Smooth muscle cell of the brain vasculature (primary cell): ENCODE measurements at regions not wholly inside any gene's neighbourhood (a gene's known extent, or its start where the extent isn't known, plus 50 kb on each side); places are given as distances from the start of the nearest gene placed in this dataset.

ENCODE experiments used
- DNase-seq: peaks from one replicate; pipeline ENCODE4 v3.0.0-alpha.2; 2012; ENCODE audit warnings: low read depth, low spot score

DNA sequence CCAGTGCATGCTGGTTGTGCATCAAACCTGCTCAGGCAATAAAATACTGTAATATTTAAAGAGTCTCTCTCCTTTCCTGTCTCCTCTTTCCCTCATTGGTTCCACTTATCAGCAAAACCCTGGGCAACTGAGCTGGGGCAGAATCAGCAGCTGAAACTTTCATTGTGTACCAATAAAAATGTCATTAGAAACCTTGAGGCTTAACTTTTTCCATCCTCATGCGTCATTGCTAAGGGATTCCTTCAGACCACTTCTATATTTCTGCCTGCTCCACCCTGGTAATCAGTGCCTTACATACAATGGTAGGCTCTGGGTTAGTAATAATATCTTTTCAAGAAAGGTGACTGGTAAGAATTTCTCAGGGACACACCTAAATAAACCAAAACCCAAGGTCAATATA is 880.3 kb downstream of the RPA4 start:
- DNase-seq = no peak

DNA sequence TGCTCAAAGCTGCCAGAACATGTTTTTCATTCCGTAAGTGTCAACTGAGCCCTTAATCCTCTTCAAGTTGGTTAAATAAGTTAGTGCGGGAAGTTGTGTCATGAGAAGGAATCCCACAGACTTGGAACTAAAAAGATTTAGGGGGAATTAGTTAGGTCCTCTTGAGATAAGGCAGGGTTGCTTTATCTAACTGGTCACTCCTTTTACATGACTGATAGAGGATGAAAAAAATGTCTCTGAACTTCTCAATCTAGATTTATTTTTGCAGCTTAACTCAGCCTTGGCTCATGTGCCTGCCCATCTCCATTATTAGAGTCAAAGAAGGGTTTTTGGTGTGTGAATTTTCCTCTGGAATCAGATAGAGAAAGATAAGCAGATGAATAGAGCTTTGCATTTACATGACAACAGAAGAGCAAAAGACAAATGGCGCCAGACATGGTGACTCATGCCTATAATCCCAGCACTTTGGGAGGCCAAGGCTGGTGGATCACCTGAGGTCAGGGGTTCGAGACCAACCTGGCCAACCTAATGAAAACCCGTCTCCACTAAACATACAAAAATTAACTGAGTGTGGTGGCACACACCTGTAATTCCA is 882.9 kb downstream of the RPA4 start:
- DNase-seq = no peak

DNA sequence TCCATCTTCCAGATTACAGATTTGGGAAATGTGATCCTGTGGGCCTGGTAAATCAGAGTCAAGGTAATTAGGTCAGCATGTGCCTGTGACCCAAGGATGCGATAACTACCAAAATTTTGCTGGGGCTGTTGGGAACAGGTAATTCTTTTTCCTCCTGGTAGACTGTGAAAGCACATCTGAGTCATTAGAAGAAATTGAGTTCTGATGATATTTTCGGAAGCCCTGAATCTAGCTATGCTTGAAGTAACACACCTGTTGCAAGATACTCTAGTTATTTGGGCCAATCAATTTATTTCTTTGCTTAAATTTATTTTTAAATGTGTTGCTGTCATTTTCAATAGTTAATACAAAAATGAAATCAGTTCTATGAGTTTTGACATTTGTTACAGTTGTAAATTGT is 903.6 kb downstream of the RPA4 start:
- DNase-seq = no peak

DNA sequence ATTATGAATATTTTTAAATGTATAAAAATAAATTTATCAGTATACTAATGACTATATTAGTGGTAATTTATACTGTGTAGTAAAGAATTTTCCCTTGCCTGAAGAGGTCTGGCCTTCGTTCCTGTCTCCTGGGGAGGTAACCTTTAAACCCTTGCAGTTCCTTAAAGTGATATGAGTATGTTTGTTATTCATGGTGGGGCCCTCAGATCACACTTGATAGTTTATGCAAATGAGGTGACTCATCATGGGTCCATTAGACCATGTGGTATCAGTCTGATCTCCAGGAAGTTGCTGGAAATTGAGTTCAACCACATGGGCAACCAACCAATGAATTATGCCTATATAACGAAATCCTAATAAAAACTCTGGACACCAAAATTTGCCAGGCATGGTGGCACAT is 904.1 kb downstream of the RPA4 start:
- DNase-seq = no peak

DNA sequence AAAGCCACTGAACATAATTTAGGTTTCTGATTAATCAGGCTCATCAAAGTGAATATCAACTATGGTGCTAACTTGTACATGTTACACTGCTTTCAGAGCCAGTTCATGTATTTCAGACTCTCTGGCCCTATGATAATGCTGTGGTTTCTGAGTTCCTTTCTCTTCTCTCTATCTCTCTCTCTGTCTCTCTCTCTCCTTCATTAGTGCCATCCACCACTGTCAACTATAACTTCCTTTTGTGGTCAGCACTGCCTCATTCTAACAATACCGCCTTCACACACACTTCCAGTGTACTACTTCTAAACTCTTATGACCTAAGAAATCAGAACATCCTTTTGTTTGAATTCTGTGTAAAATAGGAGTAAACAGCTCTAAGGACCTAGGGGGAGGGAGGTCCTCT is 907.1 kb downstream of the RPA4 start:
- DNase-seq = no peak

DNA sequence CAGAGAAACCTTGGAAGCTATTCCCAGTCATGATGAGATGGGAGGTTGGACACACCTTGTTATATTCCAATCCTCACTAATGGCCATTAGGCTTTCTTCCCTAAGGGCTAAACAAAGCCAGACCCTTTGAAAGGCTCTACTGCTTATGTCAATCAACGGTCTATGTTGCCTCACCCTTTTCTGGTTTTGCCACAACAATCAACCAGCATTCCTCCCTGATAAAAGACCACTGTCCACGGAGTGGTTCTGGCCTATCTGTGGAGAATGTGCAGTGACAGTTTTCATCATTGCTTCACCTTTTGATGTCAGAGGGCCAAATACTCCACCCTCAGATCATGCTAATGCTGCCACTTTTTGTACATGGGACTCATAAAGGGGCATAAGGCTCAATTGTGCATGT is 913.4 kb downstream of the RPA4 start:
- DNase-seq = no peak

DNA sequence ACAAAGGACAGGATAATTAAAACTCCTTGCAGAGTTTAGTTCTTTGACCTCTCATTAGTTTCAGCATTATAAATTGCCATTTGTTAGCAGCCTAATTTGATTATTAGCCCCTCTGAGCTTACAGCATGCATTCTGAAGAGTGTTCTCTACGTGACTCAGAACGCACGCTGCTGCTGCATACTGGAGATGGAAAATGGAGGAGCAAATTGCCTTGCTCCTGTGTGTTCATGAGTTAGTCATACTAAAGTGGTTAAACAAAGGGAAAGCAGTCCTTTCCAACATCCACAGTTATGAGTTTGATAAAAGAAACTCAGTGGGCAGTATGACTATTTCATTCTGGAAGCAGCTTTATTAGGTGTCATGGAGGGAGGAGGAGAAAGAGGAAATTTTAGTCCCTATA is 922.5 kb downstream of the RPA4 start:
- DNase-seq = no peak

DNA sequence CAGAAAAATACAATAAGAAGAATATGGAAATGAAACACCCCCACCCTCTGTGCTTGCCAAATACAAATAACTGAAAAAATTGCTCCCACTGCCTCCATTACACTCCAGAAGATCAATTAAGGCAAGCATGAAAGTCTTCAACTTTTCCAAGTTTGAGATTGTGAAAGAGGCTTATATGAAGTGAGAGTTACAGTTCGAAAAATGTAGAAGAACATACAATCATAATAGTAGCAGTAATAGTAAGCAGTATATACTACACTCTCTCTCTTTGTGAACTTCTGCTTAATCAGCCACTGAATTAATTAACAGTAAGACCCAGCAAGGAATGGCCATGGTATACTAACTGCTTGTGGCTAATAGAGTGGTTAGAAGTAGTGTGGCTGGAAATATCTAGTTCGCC is 923.2 kb downstream of the RPA4 start:
- DNase-seq = no peak

DNA sequence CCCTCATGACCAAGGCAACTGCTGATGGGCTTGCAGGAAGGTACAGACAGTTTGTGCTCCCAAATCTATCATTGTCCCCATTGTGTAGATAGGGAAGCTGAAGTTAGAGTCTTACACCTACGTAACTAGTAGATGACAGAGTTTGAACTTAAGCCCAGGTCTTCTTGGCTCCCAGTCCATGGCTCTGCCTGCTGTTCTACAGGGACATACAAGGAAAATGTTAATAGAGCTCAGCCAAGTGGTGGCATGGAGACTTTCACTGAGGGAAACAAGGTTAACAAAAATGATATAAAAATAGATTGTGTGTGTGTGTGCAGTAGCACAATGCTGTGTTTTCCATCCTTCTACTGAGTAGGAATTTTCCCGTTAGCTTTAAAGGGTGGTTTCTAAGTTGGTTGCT is 936.5 kb downstream of the RPA4 start:
- DNase-seq = no peak

DNA sequence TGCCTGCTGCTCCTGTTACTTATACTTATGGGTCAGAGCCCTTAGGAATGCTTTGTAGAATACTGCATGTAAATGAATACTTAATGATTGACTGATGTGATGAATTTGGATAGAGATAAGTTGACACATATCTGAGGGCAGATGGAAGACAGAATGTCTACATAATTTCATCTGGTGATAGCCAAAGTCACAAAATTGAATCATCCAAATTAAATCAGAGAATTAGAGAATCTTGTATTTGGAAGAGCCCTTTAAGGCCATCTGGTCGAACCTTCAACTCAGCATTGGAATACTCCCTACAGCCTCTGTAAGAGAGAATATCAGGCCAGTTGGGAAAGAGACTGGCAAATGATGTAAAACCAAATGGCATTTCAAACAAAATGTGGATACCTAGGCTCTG is 944.8 kb downstream of the RPA4 start:
- no peak for DNase-seq

DNA sequence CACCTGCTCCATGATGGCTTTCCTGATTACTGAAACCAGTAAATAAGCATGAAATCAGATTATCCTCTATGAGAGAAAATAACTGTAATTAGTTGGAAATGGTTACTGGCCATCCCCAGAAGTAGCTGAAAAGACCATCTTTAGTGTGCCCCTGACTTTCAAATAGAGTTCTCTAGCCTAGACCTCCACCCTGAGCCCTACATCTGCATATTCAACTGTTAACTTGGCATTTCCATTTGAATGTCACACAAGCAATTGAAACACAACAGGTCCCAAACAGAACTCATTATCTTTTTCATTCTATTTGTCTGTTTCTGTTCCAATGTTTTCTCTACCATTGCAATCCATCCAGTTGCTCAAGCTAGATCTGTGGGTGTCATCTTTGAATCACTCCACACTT is 952.3 kb downstream of the RPA4 start:
- no peak for DNase-seq

DNA sequence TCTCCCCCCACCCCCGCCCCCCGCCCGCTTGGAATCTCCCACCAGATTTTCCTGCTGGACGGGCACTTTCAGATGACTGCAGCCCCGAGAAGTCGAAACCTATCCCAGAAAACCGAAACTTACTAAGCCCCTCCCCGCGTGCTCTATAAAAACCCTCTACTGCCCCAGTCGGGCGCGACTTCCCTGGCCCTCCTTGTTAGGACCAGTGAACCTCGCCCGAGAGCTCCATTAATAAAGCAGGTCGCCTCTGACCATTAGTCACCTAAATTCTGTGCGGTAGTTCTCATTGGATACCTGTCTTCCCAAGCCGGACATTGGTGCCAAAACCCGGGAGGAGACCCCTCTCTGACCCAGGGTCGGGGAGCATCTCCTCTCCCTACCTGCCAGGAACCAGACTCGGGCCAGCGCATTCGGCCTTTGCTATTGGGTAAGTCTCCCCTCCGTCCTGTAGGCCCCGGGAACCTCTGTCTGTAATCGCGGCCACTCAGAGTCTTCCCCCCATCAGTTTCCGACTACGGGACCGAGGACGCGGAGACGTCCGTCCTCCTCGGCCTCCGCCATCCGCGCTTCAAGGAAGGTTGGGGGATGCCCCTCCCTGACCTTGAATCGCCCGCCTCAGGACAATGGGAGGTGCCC is 958.0 kb downstream of the RPA4 start:
- no peak for DNase-seq

DNA sequence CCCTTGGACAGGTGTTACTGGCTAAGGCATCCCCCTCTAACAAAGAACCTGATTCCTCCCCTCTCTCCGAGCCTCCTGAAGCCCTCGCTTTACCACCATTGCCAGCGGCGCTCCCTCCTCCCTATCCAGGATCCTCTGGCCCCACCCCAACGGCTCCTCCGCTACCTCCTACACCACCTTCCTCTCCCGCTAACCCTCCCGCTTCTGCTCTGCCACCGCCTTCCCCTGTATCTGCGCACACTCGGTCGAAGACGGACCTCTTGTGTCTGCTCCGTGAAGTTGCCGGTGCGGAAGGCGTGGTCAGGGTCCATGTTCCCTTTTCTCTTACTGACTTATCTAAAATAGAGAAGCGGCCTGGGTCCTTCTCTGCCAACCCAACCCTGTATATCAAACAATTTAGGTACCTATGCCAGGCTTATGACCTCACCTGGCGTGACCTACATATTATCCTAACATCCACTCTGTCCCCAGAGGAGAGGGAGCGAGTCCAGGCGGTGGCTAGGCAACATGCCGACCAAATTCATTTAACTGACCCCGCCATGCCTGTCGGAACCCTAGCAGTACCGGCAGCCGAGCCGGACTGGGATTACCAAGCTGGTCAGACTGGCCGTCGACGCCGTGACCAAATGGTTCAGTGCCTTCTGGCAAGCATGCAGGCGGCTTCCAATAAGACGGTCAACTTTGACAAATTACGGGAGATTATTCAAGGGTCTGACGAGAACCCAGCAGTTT is 958.9 kb downstream of the RPA4 start:
- DNase-seq = no peak

DNA sequence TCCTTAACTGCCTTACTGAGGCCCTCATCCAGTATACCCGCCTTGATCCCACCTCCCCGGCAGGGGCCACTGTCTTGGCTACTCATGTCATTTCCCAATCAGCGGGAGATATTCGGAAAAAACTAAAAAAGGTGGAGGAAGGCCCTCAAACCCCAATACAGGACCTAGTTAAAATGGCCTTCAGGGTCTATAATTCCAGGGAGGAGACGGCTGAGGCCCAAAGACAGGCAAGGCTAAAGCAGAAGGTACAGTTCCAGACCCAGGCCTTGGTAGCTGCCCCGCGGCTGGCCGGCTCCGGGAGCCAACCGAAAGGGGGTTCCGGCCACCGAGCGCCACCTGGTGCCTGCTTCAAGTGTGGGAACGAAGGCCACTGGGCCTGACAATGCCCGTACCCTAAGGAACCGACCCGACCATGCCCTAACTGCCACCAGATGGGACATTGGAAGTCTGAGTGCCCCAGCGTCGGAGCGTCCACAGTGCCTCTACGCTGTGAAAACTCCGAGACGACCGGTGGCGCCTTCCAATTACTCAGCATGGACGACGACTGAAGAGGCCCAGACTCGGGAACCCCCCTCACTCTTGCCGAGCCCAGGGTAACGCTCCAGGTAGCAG is 959.6 kb downstream of the RPA4 start:
- no peak for DNase-seq

DNA sequence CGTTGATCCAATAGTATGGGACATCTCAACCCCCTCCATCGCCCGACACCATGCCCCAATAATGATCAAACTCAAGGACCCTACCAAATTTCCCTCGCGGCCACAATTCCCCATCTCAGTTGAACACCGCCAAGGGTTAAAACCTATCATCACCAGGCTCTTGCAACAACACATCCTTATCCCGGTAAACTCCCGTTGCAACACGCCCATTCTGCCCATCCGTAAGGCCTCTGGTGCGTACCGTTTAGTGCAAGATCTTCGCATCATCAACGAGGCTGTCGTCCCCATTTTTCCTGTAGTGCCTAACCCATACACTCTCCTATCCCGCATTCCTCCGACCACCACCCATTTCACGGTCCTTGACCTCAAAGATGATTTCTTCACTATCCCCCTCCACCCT is 960.5 kb downstream of the RPA4 start:
- DNase-seq = no peak

DNA sequence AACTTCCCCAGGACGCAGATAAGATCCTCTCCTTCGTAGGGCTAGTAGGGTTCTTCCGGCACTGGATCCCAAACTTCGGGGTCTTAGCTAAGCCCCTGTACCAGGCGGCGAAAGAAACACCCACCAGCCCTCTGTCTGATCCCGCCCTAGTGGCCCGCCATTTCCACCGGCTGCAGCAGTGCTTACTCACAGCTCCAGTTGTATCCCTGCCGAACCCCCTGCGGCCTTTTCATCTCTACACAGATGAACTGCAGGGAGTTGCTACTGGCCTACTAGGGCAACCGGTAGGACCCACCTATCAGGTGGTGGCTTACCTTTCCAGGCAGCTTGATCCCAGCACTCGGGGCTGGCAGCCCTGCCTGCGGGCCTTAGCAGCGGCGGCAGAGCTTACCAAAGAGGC is 961.2 kb downstream of the RPA4 start:
- no peak for DNase-seq

DNA sequence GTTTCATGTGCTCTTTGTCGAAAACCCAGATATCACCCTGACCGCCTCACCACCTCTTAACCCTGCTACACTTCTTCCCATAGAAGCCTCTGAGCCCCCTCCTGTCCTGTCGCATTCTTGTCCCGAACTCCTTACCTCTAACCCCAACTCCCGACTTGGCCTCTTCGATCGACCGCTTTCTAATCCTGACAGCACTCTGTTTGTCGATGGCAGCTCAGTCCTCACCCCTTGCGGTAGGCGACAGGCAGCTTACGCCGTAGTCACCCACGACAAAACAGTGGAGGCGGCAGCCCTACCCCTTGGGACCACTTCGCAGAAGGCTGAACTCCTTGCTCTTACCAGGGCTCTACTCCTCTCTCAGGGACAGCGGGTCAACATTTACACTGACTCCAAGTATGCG is 961.7 kb downstream of the RPA4 start:
- DNase-seq = no peak

DNA sequence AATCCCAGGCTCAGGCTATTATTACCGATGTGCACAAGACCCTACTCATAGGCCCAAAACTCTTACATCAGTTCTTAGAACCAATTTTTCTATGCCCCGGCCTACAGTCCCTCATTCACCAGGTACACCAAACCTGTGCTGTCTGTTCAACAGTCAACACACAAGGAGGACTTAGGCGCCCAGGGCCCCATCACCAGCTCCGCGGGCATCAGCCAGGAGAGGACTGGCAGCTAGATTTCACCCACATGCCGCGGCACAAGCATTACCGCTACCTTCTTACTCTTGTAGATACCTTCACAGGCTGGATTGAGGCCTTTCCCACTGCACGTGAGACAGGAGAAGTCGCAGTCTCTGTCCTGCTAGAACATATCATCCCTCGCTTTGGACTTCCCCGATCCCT is 962.5 kb downstream of the RPA4 start:
- DNase-seq = no peak

DNA sequence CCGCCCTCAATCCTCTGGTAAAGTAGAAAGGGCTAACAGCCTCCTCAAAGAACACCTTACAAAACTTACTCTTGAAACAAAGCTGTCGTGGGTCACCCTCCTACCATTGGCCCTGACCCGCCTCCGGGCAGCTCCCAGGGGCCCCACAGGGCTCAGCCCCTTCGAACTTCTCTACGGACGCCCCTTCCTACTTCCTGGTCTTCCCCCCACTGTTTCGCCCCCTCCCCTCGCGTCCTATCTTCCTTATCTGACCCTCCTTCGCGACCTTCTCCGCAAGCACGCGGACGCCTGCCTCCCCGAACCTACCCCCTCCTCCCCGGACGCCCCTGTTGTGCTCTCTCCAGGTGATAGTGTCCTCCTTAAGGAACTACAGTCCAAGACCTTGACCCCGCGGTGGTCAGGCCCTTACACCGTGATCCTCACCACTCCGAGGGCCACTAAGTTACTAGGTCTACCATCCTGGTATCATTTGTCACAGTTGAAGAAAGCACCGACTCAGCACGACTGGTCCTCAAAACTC is 963.1 kb downstream of the RPA4 start:
- no peak for DNase-seq

DNA sequence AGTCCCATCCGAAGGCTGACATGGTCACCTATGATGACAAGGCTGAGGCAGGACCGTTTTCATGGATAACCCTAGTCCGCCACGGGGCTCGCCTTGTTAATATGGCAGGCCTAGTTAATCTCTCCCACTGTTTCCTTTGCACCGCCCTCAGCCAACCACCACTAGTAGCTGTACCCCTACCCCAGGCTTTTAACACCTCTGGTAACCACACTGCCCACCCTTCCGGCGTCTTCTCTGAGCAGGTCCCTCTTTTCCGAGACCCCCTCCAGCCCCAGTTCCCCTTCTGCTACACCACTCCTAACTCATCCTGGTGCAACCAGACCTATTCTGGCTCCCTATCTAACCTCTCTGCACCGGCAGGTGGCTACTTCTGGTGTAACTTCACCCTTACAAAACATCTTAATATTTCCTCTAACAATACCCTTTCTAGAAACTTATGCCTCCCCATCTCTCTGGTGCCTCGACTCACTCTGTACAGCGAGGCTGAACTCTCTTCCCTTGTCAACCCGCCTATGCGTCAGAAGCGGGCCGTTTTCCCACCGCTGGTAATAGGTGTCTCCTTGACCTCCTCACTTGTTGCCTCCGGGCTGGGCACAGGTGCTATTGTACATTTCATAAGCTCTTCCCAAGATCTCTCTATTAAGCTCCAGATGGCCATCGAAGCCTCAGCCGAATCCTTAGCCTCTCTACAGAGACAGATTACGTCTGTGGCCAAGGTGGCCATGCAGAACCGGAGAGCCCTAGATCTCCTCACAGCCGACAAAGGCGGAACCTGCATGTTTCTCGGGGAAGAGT is 964.4 kb downstream of the RPA4 start:
- DNase-seq = no peak

DNA sequence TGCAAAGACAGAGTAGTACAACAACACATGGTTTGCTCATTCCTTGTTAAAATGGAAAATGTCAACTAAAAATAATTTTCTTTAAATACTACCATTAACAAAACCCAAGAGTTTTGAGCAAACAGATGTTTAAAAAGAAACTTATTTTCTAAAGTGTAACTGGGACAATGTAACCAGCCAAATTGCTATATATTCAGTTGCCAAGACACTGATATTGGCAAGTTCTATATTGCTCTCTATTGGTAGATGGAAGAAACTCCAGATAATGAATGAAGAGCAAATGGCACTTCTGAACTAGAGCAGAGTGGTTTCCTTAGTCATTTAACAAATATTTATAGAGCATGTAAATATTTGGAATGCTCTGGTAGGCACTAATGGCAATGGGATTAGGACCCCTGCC is 966.2 kb downstream of the RPA4 start:
- DNase-seq = no peak

DNA sequence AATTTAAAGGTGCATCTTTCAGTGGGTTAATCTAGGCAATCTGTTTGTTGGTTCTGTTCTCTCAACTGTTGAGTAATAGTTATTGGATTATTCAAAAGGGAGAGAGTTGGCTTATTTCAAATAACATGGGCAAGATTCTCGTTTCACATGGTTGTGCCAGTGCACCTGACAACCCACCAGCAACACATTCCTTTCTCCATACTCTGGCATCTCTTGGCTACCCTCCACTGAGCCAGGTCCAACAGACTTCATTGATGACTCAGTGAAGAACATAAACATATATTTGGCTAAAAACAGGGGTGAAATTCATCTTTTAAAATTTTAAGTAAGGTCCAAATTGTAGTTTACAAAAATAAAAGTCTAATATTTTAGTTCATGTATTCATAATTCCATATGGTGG is 967.2 kb downstream of the RPA4 start:
- DNase-seq = no peak
